BE2C (cell line): ENCODE measurements at regions not wholly inside any gene's neighbourhood (a gene's known extent, or its start where the extent isn't known, plus 50 kb on each side); places are given as distances from the start of the nearest gene placed in this dataset.

Experiments
- DNase-seq: peaks from one replicate; pipeline ENCODE4 v3.0.0-alpha.2; 2020
- H3K27me3 ChIP-seq: fragments of 250-450 bp; sonication (Bioruptor Pico); 2 replicates; pipeline ENCODE4 v1.5.1; 2020; ENCODE audit warnings: mild to moderate bottlenecking
- H3K36me3 ChIP-seq: fragments of 250-450 bp; sonication (Bioruptor Pico); 2 replicates; pipeline ENCODE4 v1.5.1; 2020; ENCODE audit warnings: mild to moderate bottlenecking
- H3K4me1 ChIP-seq: fragments of 250-450 bp; sonication (Bioruptor Pico); 2 replicates; pipeline ENCODE4 v1.5.1; 2020
- H3K4me3 ChIP-seq: 2 replicates; pipeline ENCODE4 v1.5.1; 2011; ENCODE audit warnings: low read depth, low read length
- H3K9me3 ChIP-seq: fragments of 250-450 bp; sonication (Bioruptor Pico); 2 replicates; pipeline ENCODE4 v1.5.1; 2020
- TF ChIP-seq, protein P1 (sequence below): IDR thresholded peaks from 2 replicates; pipeline ENCODE4 v1.5.1; 2012; ENCODE audit warnings: mild to moderate bottlenecking, low read depth, low read length

DNA sequence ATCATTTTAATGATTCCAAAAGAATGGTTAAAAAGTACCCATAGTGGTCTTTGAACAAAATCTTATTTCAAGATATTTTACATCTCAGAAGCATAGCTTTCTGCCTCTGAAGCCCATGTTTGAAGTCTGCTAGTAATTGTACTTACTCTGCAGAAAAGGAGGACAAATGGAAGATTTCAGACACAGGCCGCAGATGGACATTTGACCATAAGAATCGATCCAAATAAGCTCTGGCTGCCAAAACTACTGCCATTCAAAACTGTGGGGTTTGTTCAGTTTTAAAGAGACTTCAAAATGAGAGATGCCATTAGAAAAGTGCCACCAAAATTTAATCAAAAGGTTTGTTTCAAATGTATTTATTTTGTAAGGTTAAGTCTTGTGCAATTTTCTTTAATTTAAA, 306.7 kb downstream of the DTWD2 start:
- TF ChIP-seq, protein P1, sequence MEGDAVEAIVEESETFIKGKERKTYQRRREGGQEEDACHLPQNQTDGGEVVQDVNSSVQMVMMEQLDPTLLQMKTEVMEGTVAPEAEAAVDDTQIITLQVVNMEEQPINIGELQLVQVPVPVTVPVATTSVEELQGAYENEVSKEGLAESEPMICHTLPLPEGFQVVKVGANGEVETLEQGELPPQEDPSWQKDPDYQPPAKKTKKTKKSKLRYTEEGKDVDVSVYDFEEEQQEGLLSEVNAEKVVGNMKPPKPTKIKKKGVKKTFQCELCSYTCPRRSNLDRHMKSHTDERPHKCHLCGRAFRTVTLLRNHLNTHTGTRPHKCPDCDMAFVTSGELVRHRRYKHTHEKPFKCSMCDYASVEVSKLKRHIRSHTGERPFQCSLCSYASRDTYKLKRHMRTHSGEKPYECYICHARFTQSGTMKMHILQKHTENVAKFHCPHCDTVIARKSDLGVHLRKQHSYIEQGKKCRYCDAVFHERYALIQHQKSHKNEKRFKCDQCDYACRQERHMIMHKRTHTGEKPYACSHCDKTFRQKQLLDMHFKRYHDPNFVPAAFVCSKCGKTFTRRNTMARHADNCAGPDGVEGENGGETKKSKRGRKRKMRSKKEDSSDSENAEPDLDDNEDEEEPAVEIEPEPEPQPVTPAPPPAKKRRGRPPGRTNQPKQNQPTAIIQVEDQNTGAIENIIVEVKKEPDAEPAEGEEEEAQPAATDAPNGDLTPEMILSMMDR = no peak
- no peaks in the 10 kb centered on the region for H3K9me3 ChIP-seq
- no peaks in the 10 kb centered on the region for H3K4me1 ChIP-seq
- H3K4me3 ChIP-seq = no peak overlapping the region
- H3K36me3 ChIP-seq = no peaks in the 10 kb centered on the region
- DNase-seq = no peak
- no peaks in the 10 kb centered on the region for H3K27me3 ChIP-seq

DNA sequence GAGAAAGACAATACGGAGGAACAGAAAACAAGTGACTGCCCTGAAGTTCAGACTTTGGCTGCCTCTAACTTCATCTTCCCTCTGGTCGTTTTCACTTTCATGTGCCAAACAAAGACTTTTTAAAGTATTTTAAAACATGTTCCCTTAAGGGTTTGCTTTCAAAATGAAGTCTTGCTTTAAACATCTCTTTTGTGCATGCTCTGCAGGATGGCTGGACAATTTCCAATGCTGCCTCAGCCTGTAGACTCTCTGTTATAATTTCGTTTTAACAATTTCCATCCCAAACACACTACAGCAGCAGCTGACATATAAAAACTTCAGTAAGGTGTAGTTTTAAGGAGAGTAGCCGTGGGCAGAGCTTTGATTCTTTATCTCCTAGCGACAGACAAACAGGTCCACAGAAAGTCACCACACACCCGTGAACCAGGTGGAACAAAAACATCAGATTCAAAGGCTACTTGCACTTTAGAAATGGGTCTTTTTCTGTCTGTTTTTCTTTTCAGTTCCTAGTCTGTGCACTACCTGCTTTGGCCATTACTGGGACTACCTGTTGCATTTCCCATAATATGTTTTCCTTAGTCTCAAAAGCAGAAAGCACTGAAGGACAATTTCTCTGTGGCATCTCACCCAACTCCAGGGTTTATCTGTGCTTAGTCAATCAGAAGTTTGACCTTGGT, 308.9 kb downstream of the DTWD2 start:
- TF ChIP-seq, protein P1 = no peak
- Histone ChIP-seq H3K36me3 (no peaks in the 10 kb centered on the region), H3K4me3 (no peak overlapping the region), H3K9me3 (no peaks in the 10 kb centered on the region), H3K27me3 (no peaks in the 10 kb centered on the region), H3K4me1 (no peaks in the 10 kb centered on the region)
- no peak for DNase-seq

DNA sequence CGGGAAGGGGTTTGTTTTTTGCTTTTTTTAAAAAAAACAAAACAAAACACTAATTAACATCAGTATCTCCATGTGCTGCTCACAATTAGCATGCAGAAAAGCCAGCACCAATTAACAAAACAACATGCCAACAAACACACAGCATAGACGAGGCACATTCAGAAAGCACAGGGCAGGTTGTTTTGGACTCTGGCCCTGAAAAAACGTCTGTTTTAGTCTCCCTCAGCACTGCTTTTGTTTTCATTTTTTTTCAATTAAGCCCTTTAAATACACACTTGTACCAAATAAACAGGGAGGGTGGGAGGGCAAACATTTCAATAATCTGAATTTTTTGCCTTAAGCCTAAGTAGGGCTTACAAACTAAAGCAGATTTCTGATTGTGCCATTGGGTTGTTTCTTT, 309.6 kb downstream of the DTWD2 start:
- Histone ChIP-seq H3K9me3 (no peaks in the 10 kb centered on the region), H3K4me3 (no peak overlapping the region), H3K4me1 (no peaks in the 10 kb centered on the region), H3K36me3 (no peaks in the 10 kb centered on the region), H3K27me3 (no peaks in the 10 kb centered on the region)
- DNase-seq = no peak
- TF ChIP-seq, protein P1 = no peak

DNA sequence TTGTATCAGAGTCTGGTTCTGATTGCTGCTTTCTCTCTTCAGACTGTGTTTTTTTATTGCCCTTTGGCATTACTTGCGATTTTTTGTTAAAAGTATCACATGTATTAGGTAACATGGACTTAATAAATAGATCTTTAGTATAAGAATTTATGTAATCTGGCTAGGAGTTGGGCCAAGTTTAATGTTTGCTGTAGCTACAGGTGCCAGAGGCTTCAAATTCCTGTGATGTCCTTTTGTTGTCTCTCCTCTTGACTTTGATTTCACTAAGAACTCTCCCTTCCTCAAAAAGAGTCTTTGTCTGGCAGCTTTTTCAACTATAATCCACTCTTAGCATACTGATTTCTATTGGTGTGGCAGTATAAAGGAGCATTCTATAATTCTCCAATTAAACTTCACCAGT, 313.1 kb downstream of the DTWD2 start:
- no peak for DNase-seq
- Histone ChIP-seq H3K4me3 (no peak overlapping the region), H3K4me1 (no peaks in the 10 kb centered on the region), H3K27me3 (no peaks in the 10 kb centered on the region), H3K9me3 (no peaks in the 10 kb centered on the region), H3K36me3 (no peaks in the 10 kb centered on the region)
- TF ChIP-seq, protein P1 = no peak

DNA sequence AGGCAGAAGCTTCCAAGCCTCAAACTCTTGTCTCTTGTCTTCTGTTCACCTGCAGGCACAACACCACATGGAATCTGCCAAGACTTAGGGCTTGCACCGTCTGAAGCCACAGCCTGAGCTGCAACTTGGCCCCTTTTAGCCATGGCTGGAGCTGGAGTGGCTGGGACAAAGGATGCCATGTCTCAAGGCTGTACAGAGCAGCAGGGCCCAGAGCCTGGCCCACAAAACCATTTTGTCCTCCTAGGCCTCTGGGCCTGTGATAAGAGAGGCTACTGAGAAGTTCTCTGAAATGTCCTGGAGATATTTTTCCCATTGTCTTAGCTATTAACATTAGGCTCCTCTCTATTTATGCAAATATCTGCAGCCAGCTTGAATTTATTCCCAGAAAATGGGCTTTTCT, 330.8 kb downstream of the DTWD2 start:
- TF ChIP-seq, protein P1 = no peak
- H3K4me3 ChIP-seq = no peak overlapping the region

DNA sequence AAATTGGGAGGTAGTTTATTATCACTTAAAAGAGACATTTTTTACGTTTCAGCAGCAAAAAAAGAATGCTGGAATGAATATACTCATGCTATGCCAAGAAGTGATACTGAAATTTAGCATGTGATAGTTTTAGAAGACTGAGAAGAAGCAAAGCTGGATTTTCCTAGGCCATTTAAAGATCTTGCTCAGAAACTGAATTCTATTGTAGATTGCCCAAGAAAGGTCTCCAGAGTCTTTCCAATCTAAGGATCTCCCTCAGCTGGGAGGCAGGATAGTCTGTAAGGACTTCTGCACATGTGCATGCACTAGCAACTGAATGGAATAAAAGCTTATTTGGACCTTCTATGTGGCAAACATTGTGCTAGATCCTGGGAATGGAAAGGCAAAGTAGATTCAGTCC, 334.5 kb downstream of the DTWD2 start:
- H3K4me3 ChIP-seq = no peak overlapping the region
- no peaks in the 10 kb centered on the region for H3K36me3 ChIP-seq
- H3K9me3 ChIP-seq = peaks cover 2% of the 10 kb centered on the region; the same call in 1 of the 2 replicates
- no peaks in the 10 kb centered on the region for H3K4me1 ChIP-seq
- no peak for DNase-seq
- no peaks in the 10 kb centered on the region for H3K27me3 ChIP-seq
- TF ChIP-seq, protein P1 = no peak

More for the DNA sequence above, 330.8 kb downstream of the DTWD2 start:
- peaks cover 2% of the 10 kb centered on the region; the same call in 1 of the 2 replicates for H3K9me3 ChIP-seq
- H3K27me3 ChIP-seq = no peaks in the 10 kb centered on the region
- H3K36me3 ChIP-seq = no peaks in the 10 kb centered on the region
- no peaks in the 10 kb centered on the region for H3K4me1 ChIP-seq
- no peak for DNase-seq
